Natural killer cell (primary cell): ENCODE measurements at regions not wholly inside any gene's neighbourhood (a gene's known extent, or its start where the extent isn't known, plus 50 kb on each side); places are given as distances from the start of the nearest gene placed in this dataset.

Experiments
- ATAC-seq, 3 donors: fragments of 150-1000 bp in 2 of 3; fragments of 200-7000 bp in 1 of 3; cut with Tn5 transposase; 1 replicate in 1 of 3; 2 replicates in 2 of 3; pipeline ENCODE4 v1.10.0; 2021; ENCODE audit warnings: mild to moderate bottlenecking in 2 of 3, moderate library complexity in 2 of 3
- DNase-seq, 2 donors: peaks; one replicate each; pipeline versions ENCODE4 v3.0.0 to v3.0.0-alpha.2; 2013 to 2021; ENCODE audit warnings: mixed read lengths in 1 of 2
- H3K27ac ChIP-seq: one replicate; pipeline ENCODE4 v1.5.1; 2013; ENCODE audit warnings: mild to moderate bottlenecking, low read length
- H3K27me3 ChIP-seq: one replicate; pipeline ENCODE4 v1.6.1; 2013; ENCODE audit warnings: low read length; ENCODE audit not compliant: control insufficient read depth, insufficient read depth
- H3K36me3 ChIP-seq: one replicate; pipeline ENCODE4 v1.6.1; 2013; ENCODE audit warnings: low read length; ENCODE audit not compliant: control insufficient read depth, insufficient read depth
- H3K4me1 ChIP-seq: one replicate; pipeline ENCODE4 v1.6.1; 2013; ENCODE audit warnings: low read length; ENCODE audit not compliant: control insufficient read depth, insufficient read depth
- H3K4me3 ChIP-seq: one replicate; pipeline ENCODE4 v1.5.1; 2013; ENCODE audit warnings: low read length
- H3K9me3 ChIP-seq: one replicate; pipeline ENCODE4 v1.6.1; 2013; ENCODE audit warnings: low read length; ENCODE audit not compliant: control insufficient read depth, insufficient read depth
- H3K27ac Mint-ChIP-seq, 2 donors: one replicate each; pipeline ENCODE4 v1.8.0; 2022; ENCODE audit warnings: mild to moderate bottlenecking in 2 of 2, mixed read lengths in 2 of 2, moderate library complexity in 1 of 2
- H3K27me3 Mint-ChIP-seq, 2 donors: one replicate each; pipeline ENCODE4 v1.8.0; 2022; ENCODE audit warnings: low read depth in 2 of 2, mixed read lengths in 2 of 2
- H3K36me3 Mint-ChIP-seq: one replicate; pipeline ENCODE4 v1.8.0; 2022; ENCODE audit warnings: mixed read lengths
- H3K4me1 Mint-ChIP-seq, 2 donors: one replicate each; pipeline ENCODE4 v1.8.0; 2022; ENCODE audit warnings: mixed read lengths in 2 of 2
- H3K4me3 Mint-ChIP-seq: one replicate; pipeline ENCODE4 v1.8.0; 2022; ENCODE audit warnings: mild to moderate bottlenecking, moderate library complexity, mixed read lengths
- H3K9me3 Mint-ChIP-seq, 2 donors: one replicate each; pipeline ENCODE4 v1.8.0; 2022; ENCODE audit warnings: mixed read lengths in 2 of 2
- WGBS: methylation state at CpG from one replicate; pipeline ENCODE4 v1.1.7; 2013; ENCODE audit warnings: missing lambda C conversion rate; ENCODE audit not compliant: insufficient coverage; 5-methylcytosine and 5-hydroxymethylcytosine counted together
- intact Hi-C: fragments of 100-400 bp; cut with micrococcal nuclease; formaldehyde crosslinking; loops from one replicate; pipeline ENCODE4 v1.14.2; 2022
- TF ChIP-seq, protein P1 (sequence below): fragments of 200-600 bp; IDR thresholded peaks from one replicate; pipeline ENCODE4 v1.8.0; 2022; ENCODE audit warnings: antibody characterized with exemption

DNA sequence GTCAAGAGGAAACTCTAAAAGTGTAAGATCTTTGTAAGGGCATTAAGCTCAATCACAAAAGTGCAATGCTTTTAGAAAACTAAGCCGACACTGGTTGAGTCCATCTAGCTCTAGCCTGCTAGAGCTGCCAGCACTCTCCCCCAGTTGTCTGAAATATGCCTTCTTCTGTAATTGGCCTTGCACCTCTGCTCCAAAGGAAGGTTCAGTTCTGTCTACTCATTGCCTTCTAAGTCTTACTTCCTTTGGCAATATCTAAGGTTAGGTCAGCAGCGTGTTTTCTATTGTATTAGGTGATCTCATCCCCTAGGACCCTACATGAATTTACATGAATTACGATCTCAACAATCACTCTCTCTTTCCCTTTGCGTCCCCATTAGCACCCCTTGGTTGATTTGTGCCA lies 378.6 kb downstream of the CBLN4 start:
- H3K36me3 Mint-ChIP-seq, result no peaks in the 10 kb centered on the region
- no peak overlapping the region for H3K27ac ChIP-seq
- 88% methylated on average over 3 of the region's 4 CpGs for WGBS
- peaks cover 3 to 8% of the 10 kb centered on the region in 2 donors for H3K9me3 Mint-ChIP-seq
- H3K36me3 ChIP-seq, result no peaks in the 10 kb centered on the region
- TF ChIP-seq, protein P1, sequence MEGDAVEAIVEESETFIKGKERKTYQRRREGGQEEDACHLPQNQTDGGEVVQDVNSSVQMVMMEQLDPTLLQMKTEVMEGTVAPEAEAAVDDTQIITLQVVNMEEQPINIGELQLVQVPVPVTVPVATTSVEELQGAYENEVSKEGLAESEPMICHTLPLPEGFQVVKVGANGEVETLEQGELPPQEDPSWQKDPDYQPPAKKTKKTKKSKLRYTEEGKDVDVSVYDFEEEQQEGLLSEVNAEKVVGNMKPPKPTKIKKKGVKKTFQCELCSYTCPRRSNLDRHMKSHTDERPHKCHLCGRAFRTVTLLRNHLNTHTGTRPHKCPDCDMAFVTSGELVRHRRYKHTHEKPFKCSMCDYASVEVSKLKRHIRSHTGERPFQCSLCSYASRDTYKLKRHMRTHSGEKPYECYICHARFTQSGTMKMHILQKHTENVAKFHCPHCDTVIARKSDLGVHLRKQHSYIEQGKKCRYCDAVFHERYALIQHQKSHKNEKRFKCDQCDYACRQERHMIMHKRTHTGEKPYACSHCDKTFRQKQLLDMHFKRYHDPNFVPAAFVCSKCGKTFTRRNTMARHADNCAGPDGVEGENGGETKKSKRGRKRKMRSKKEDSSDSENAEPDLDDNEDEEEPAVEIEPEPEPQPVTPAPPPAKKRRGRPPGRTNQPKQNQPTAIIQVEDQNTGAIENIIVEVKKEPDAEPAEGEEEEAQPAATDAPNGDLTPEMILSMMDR, result no peak
- H3K4me3 ChIP-seq, result no peak overlapping the region
- no peaks in the 10 kb centered on the region for H3K9me3 ChIP-seq
- no peaks in the 10 kb centered on the region for H3K4me1 ChIP-seq
- ATAC-seq (no peak), DNase-seq (no peak)
- no peak overlapping the region for H3K27ac Mint-ChIP-seq
- no peaks in the 10 kb centered on the region for H3K4me1 Mint-ChIP-seq
- H3K4me3 Mint-ChIP-seq, result no peak overlapping the region
- intact Hi-C loops, result no loop called here
- no peaks in the 10 kb centered on the region for H3K27me3 ChIP-seq
- H3K27me3 Mint-ChIP-seq, result no peaks in the 10 kb centered on the region

DNA sequence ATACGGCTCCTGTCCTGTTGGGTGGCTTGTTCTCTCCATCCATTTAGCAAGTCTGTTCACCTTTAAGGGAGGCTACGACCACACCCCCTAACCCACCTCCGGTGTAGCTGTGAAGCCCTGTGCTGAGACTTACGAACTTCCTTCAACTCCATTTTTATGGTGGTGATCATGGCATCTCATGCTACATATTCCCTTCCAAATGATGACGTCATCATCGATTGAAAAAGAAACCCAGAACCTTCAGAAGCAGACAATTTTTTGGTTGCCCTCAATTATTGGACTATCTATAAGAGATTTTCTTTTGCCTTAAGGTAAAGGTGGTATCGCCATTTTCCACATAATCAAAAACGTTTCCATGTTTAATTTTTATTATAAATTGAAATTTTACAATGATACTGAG lies 389.0 kb downstream of the CBLN4 start:
- Mint-ChIP-seq H3K9me3 (peaks cover 9 to 12% of the 10 kb centered on the region in 2 donors), H3K4me1 (no peaks in the 10 kb centered on the region), H3K27ac (no peak overlapping the region), H3K4me3 (no peak overlapping the region), H3K27me3 (no peaks in the 10 kb centered on the region), H3K36me3 (no peaks in the 10 kb centered on the region)
- no peak for DNase-seq
- no peak for ATAC-seq
- Histone ChIP-seq H3K27me3 (no peaks in the 10 kb centered on the region), H3K27ac (no peak overlapping the region), H3K4me3 (no peak overlapping the region), H3K36me3 (no peaks in the 10 kb centered on the region), H3K9me3 (peaks cover under 1% of the 10 kb centered on the region), H3K4me1 (no peaks in the 10 kb centered on the region)
- WGBS, result 83% methylated on average over 6 of the region's 8 CpGs
- TF ChIP-seq, protein P1, result no peak
- intact Hi-C loops, result no loop called here

DNA sequence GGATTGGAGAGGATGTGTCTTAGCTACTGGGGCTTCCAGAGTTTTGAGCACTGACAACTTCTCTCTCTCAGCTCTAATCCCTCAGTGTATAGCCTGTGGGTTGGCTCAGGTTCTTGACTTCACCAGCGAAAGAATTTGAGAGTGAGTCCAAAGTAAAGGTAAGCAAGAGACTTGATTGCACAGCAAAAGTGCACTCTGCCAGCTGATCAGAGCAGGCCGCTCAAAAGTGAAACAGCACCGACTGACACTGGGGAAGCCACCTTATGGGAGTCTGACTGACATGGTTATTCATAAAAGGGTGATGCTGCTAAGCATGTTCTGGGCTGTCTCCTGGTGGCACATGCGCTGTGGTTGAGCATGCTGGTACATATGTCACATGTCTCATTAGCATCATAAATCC lies 389.5 kb downstream of the CBLN4 start:
- H3K27me3 Mint-ChIP-seq, result no peaks in the 10 kb centered on the region
- WGBS, result 95% methylated on average over 4 of the region's 4 CpGs
- no peaks in the 10 kb centered on the region for H3K36me3 Mint-ChIP-seq
- DNase-seq, result no peak
- no peak overlapping the region for H3K27ac Mint-ChIP-seq
- ATAC-seq, result no peak
- no peaks in the 10 kb centered on the region for H3K4me1 ChIP-seq
- no peaks in the 10 kb centered on the region for H3K27me3 ChIP-seq
- H3K4me1 Mint-ChIP-seq, result no peaks in the 10 kb centered on the region
- intact Hi-C loops, result no loop called here
- no peaks in the 10 kb centered on the region for H3K9me3 ChIP-seq
- TF ChIP-seq, protein P1, result no peak
- no peak overlapping the region for H3K4me3 ChIP-seq
- H3K27ac ChIP-seq, result no peak overlapping the region
- no peaks in the 10 kb centered on the region for H3K36me3 ChIP-seq
- no peak overlapping the region for H3K4me3 Mint-ChIP-seq
- peaks cover 8 to 11% of the 10 kb centered on the region in 2 donors for H3K9me3 Mint-ChIP-seq

DNA sequence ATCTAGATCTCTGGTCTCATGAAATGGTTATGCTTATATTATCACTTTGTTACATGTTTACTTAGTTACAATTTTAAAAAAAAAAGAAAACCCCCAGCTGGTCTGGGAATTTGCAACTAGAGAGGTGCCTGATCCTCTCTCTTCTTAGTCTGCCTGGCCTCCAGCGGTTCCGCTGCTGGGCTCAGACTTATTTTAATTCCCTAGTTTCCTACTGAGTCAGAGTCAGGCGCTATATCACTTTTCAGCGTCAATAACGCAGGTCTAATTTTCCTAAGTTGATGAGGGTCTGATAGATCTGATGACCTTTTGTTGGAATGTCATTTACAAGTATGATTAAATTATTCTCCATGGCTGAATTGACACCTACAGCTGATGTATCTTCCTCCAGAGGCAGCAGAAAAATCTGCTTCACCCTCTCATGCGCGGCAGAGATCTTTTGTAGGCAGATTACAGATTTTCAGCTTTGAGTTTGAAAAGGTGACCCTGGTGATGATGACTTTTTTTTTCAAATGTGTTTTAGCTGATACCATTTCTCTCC lies 391.0 kb downstream of the CBLN4 start:
- H3K9me3 Mint-ChIP-seq, result peaks cover 8 to 9% of the 10 kb centered on the region in 2 donors
- Histone ChIP-seq H3K36me3 (no peaks in the 10 kb centered on the region), H3K27me3 (no peaks in the 10 kb centered on the region), H3K4me1 (no peaks in the 10 kb centered on the region), H3K27ac (no peak overlapping the region), H3K9me3 (no peaks in the 10 kb centered on the region), H3K4me3 (no peak overlapping the region)
- ATAC-seq (no peak), DNase-seq (no peak)
- H3K4me1 Mint-ChIP-seq, result no peaks in the 10 kb centered on the region
- H3K27me3 Mint-ChIP-seq, result no peaks in the 10 kb centered on the region
- TF ChIP-seq, protein P1, result no peak
- H3K4me3 Mint-ChIP-seq, result no peak overlapping the region
- no peak overlapping the region for H3K27ac Mint-ChIP-seq
- intact Hi-C loops, result no loop called here
- 83% methylated on average over 7 of the region's 7 CpGs for WGBS
- H3K36me3 Mint-ChIP-seq, result no peaks in the 10 kb centered on the region
